Upper lobe of left lung (tissue), 6 donors: ENCODE measurements at regions not wholly inside any gene's neighbourhood (a gene's known extent, or its start where the extent isn't known, plus 50 kb on each side); places are given as distances from the start of the nearest gene placed in this dataset.

Experiments used
- ATAC-seq, 2 donors: fragments of 200-7000 bp; cut with Tn5 transposase; one replicate each; pipeline ENCODE4 v1.9.1; 2022; ENCODE audit warnings: mild to moderate bottlenecking in 2 of 2, moderate library complexity in 2 of 2; ENCODE audit not compliant: low FRiP score in 2 of 2
- DNase-seq, 2 donors: peaks; one replicate each; pipeline ENCODE4 v3.0.0-alpha.2; 2019 to 2020
- H3K27ac ChIP-seq, 4 donors: fragments of 200-600 bp; sonication (generic); one replicate each; pipeline ENCODE4 v1.5.1; 2016 to 2019
- H3K27me3 ChIP-seq, 4 donors: fragments of 200-600 bp; sonication (generic); one replicate each; pipeline ENCODE4 v1.5.1; 2017 to 2019
- H3K36me3 ChIP-seq, 4 donors: fragments of 200-600 bp; sonication (generic); one replicate each; pipeline ENCODE4 v1.5.1; 2016 to 2019
- H3K4me1 ChIP-seq, 4 donors: fragments of 200-600 bp; sonication (generic); one replicate each; pipeline ENCODE4 v1.5.1; 2018 to 2019
- H3K4me3 ChIP-seq, 4 donors: fragments of 200-600 bp; sonication (generic); one replicate each; pipeline ENCODE4 v1.5.1; 2017 to 2019; ENCODE audit warnings: mild to moderate bottlenecking in 2 of 4, moderate library complexity in 1 of 4
- H3K9me3 ChIP-seq, 4 donors: fragments of 200-600 bp; sonication (generic); one replicate each; pipeline ENCODE4 v1.5.1; 2018 to 2019
- EP300 ChIP-seq, 4 donors: sonication (generic); formaldehyde crosslinking; IDR thresholded peaks; one replicate each; pipeline ENCODE4 v1.5.1; 2017; ENCODE audit warnings: antibody characterized with exemption in 4 of 4, control low read depth in 2 of 4
- POLR2A ChIP-seq, 4 donors: fragments of 450-650 bp; IDR thresholded peaks; one replicate each; pipeline ENCODE4 v1.5.1; 2016 to 2017; ENCODE audit warnings: antibody characterized with exemption in 4 of 4, mild to moderate bottlenecking in 2 of 4
- POLR2AphosphoS5 ChIP-seq, 2 donors: sonication (generic); formaldehyde crosslinking; IDR thresholded peaks; one replicate each; pipeline ENCODE4 v1.5.1; 2017; ENCODE audit warnings: antibody characterized with exemption in 2 of 2
- WGBS, 2 donors: methylation state at CpG; one replicate each; pipeline ENCODE4 v1.1.5; 2017 to 2018; 5-methylcytosine and 5-hydroxymethylcytosine counted together
- TF ChIP-seq, protein P1 (sequence below), 6 experiments: fragments of 450-650 bp in 4 of 6; fragments of 200-600 bp in 2 of 6; sonication (generic) in 2 of 6; IDR thresholded peaks; one replicate each; pipeline ENCODE4 v1.5.1; 2016 to 2019; ENCODE audit warnings: antibody characterized with exemption in 6 of 6
- donor health status: DM: no; HTN: no; CAD: no; lungs with moderate emphysema.
- donor health status: DM: no; HTN: yes; CAD: no; lungs with severe emphysema.

DNA sequence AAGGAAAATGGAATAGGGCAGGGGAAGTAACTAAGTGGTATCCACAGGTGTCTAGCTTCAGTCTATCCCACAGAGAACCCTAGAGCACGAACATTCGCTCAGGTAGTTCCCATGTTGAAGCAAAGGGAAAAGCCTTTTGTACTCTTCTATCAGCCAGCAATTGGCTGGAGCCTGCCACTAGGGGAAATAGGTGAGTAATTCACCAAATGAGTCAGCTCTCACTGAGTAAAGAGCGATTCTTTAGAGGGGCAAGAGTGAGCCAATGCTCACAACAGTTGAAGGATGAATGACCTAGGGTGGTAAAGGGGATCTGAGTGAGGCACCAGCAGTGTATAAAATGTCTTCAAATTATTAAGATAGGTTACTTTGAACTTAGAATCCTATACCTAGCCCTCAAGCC lies 94.1 kb upstream of the ZNF800 start:
- no peak for ATAC-seq
- Histone ChIP-seq H3K4me1 (no peaks in the 10 kb centered on the region), H3K36me3 (no peaks in the 10 kb centered on the region), H3K9me3 (no peaks in the 10 kb centered on the region), H3K4me3 (no peak overlapping the region), H3K27ac (no peak overlapping the region), H3K27me3 (no peaks in the 10 kb centered on the region)
- no peak for DNase-seq
- WGBS, 2 donors = 69 to 72% methylated on average over 3 of the region's 3 CpGs
- TF ChIP-seq EP300 (IDR thresholded peaks at IDR 0.05) (no peak), POLR2A (IDR thresholded peaks at IDR 0.05) (no peak), POLR2AphosphoS5 (IDR thresholded peaks at IDR 0.05) (no peak)
- TF ChIP-seq, protein P1, sequence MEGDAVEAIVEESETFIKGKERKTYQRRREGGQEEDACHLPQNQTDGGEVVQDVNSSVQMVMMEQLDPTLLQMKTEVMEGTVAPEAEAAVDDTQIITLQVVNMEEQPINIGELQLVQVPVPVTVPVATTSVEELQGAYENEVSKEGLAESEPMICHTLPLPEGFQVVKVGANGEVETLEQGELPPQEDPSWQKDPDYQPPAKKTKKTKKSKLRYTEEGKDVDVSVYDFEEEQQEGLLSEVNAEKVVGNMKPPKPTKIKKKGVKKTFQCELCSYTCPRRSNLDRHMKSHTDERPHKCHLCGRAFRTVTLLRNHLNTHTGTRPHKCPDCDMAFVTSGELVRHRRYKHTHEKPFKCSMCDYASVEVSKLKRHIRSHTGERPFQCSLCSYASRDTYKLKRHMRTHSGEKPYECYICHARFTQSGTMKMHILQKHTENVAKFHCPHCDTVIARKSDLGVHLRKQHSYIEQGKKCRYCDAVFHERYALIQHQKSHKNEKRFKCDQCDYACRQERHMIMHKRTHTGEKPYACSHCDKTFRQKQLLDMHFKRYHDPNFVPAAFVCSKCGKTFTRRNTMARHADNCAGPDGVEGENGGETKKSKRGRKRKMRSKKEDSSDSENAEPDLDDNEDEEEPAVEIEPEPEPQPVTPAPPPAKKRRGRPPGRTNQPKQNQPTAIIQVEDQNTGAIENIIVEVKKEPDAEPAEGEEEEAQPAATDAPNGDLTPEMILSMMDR (IDR thresholded peaks at IDR 0.05) = no peak

DNA sequence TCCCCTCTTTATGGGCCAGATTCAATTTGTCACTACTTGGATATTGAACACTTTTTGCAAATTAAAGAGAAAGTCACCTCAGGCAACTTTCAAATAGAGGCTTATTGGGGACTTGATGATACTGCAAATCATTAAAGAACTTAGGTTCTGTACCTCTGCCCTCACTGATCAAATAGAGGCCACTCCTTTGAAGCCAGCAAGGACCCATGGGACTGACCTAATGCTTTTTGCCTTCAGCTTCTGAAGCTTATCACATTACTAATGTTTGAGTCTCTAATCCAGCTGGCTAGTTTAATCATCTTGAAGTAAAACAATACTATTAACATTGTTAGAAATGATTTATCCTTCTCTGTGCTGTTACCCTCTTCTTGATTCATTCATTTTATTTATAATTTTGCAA lies 93.0 kb upstream of the ZNF800 start:
- DNase-seq (no peak), ATAC-seq (no peak)
- no peak overlapping the region for H3K27ac ChIP-seq
- H3K4me1 ChIP-seq = no peaks in the 10 kb centered on the region
- H3K36me3 ChIP-seq = no peaks in the 10 kb centered on the region
- TF ChIP-seq EP300 (IDR thresholded peaks at IDR 0.05) (no peak), POLR2A (IDR thresholded peaks at IDR 0.05) (no peak), POLR2AphosphoS5 (IDR thresholded peaks at IDR 0.05) (no peak)
- TF ChIP-seq, protein P1 (IDR thresholded peaks at IDR 0.05) = no peak
- no peak overlapping the region for H3K4me3 ChIP-seq
- H3K27me3 ChIP-seq = no peaks in the 10 kb centered on the region
- H3K9me3 ChIP-seq = no peaks in the 10 kb centered on the region

DNA sequence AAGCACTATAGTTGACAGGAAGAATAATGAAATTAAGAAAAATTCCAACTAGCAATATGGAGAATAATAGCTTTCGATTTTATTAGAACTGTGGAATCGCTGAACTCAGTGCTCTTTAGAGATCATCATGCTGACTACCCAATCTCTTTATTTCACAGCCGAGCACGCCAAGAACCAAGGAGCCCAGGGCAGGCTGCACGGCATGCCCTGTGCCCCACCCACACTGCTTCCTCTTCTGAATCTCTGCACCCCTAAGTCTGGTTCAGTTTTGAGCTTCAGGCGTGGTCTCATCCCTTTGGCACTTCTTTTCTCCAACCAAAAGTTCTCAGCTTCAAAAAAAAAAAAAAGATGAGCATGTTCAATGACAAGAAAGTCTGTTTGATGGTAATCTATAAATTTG lies 92.4 kb upstream of the ZNF800 start:
- TF ChIP-seq EP300 (IDR thresholded peaks at IDR 0.05) = no peak
- TF ChIP-seq, protein P1 (IDR thresholded peaks at IDR 0.05) = no peak
- no peak for TF ChIP-seq POLR2A (IDR thresholded peaks at IDR 0.05)
- TF ChIP-seq POLR2AphosphoS5 (IDR thresholded peaks at IDR 0.05) = no peak
- Histone ChIP-seq H3K4me1 (no peaks in the 10 kb centered on the region), H3K36me3 (no peaks in the 10 kb centered on the region), H3K27ac (no peak overlapping the region), H3K27me3 (no peaks in the 10 kb centered on the region), H3K9me3 (no peaks in the 10 kb centered on the region), H3K4me3 (no peak overlapping the region)
- ATAC-seq (no peak), DNase-seq (peak in 1 of 2 donors; percentile 23)
- 75 to 83% methylated on average over 6 of the region's 6 CpGs for WGBS, 2 donors

DNA sequence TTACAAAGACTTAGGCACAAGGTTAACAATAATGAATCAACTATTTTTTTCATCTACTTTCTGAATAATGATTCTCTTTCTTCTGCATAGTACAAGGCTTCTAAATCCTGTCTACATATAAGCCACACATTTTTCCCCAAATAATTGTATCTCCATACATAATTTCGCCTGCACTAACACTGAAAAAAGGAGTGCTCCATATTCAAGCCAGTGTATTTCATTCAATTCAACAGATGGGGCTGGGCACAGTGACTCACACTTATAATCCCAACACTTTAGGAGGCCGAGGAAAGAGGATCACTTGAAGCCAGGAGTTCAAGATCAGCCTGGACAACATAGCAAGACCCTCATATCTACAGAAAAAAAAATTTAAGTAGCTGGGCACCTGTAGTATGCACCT lies 86.0 kb upstream of the ZNF800 start:
- H3K27me3 ChIP-seq = no peaks in the 10 kb centered on the region
- 76 to 86% methylated on average over 2 of the region's 2 CpGs for WGBS, 2 donors
- DNase-seq (no peak), ATAC-seq (no peak)
- no peaks in the 10 kb centered on the region for H3K9me3 ChIP-seq
- no peak overlapping the region for H3K27ac ChIP-seq
- H3K4me3 ChIP-seq = no peak overlapping the region
- TF ChIP-seq, protein P1 (IDR thresholded peaks at IDR 0.05) = no peak
- TF ChIP-seq POLR2AphosphoS5 (IDR thresholded peaks at IDR 0.05) = no peak
- no peak for TF ChIP-seq EP300 (IDR thresholded peaks at IDR 0.05)
- TF ChIP-seq POLR2A (IDR thresholded peaks at IDR 0.05) = no peak
- H3K4me1 ChIP-seq = no peaks in the 10 kb centered on the region
- H3K36me3 ChIP-seq = no peaks in the 10 kb centered on the region

DNA sequence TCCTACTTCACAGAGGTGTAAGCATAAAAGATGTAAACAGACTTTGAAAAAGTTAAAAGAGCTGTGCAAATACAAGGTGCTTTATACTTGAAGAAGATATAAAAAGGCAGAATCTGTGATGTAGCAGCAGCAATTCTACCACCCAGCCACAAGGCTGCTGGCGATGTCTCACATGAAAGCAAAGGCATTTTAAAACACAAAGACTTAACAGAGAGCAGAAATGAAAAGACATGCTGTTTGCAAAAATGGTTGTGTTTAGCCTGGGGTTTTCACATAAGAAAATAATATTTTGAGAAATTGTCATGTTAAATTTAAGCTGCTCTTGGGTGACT lies 85.5 kb upstream of the ZNF800 start:
- TF ChIP-seq, protein P1 (IDR thresholded peaks at IDR 0.05) = no peak
- TF ChIP-seq POLR2AphosphoS5 (IDR thresholded peaks at IDR 0.05) (no peak), EP300 (IDR thresholded peaks at IDR 0.05) (no peak), POLR2A (IDR thresholded peaks at IDR 0.05) (no peak)
- Histone ChIP-seq H3K27ac (no peak overlapping the region), H3K9me3 (no peaks in the 10 kb centered on the region), H3K27me3 (no peaks in the 10 kb centered on the region), H3K4me3 (no peak overlapping the region), H3K4me1 (no peaks in the 10 kb centered on the region), H3K36me3 (no peaks in the 10 kb centered on the region)
- no peak for DNase-seq
- WGBS, 2 donors = 20 to 22% methylated on average over 1 of the region's 1 CpG
- ATAC-seq = no peak
